ENCODE measurements at regions not wholly inside any gene's neighbourhood (a gene's known extent, or its start where the extent isn't known, plus 50 kb on each side); places are given as distances from the start of the nearest gene placed in this dataset.

GRCh38 chr10:63030536-63030935, 102.6 kb upstream of the NRBF2 start:
- TF ChIP-seq CTCF (IDR thresholded peaks at IDR 0.05; ENCODE audit: low read length) (no peak), EZH2 (optimal IDR thresholded peaks at IDR 0.05; ENCODE audit: low read depth, low read length) (no peak), EZH2phosphoT487 (IDR thresholded peaks at IDR 0.05; ENCODE audit: low read length) (no peak)
